H54 (cell line): ENCODE measurements at regions not wholly inside any gene's neighbourhood (a gene's known extent, or its start where the extent isn't known, plus 50 kb on each side); places are given as distances from the start of the nearest gene placed in this dataset.
A peak's percentile ranks its signal among the peaks of the same experiment; 100 is the strongest.

ENCODE experiments used
- DNase-seq: peaks from one replicate; pipeline ENCODE4 v3.0.0; 2011; ENCODE audit warnings: low spot score, mixed read lengths; ENCODE audit not compliant: insufficient read length
- FAIRE-seq: peaks from 3 replicates; lab custom pipeline; 2011; peaks lifted over from hg19 to GRCh38; lab: Jason Lieb, UNC
- POLR2A ChIP-seq: IDR thresholded peaks from 2 replicates; pipeline ENCODE4 v1.6.1; 2011; ENCODE audit warnings: low read depth, mild to moderate bottlenecking, low read length

GRCh38 chr7:84524714-84525694 is 330.4 kb upstream of the SEMA3A start:
- no peak for TF ChIP-seq POLR2A
- FAIRE-seq (no peak), DNase-seq (no peak)

- FAIRE-seq (no peak), DNase-seq (no peak)
- TF ChIP-seq POLR2A, result no peak
These were observed 318.5 kb upstream of the SEMA3A start for GRCh38 chr7:84513061-84513460.

- TF ChIP-seq POLR2A, result no peak
- DNase-seq (no peak), FAIRE-seq (no peak)
These were observed 317.5 kb upstream of the SEMA3A start for GRCh38 chr7:84512055-84512454.

- no peak for DNase-seq
- TF ChIP-seq POLR2A, result no peak
- no peak for FAIRE-seq
These were observed 315.9 kb upstream of the SEMA3A start for GRCh38 chr7:84510505-84510904.

- no peak for FAIRE-seq
- no peak for TF ChIP-seq POLR2A
- no peak for DNase-seq
These were observed 314.9 kb upstream of the SEMA3A start for GRCh38 chr7:84509522-84509921.

GRCh38 chr7:84508606-84509005 is 314.0 kb upstream of the SEMA3A start:
- FAIRE-seq (no peak), DNase-seq (no peak)
- TF ChIP-seq POLR2A, result no peak

- FAIRE-seq, result no peak
- DNase-seq, result no peak
- no peak for TF ChIP-seq POLR2A
These were observed 312.9 kb upstream of the SEMA3A start for GRCh38 chr7:84507529-84507928.

GRCh38 chr7:84506151-84506550 is 311.6 kb upstream of the SEMA3A start:
- FAIRE-seq (no peak), DNase-seq (no peak)
- TF ChIP-seq POLR2A, result no peak

GRCh38 chr7:84502239-84502638 is 307.6 kb upstream of the SEMA3A start:
- no peak for DNase-seq
- no peak for FAIRE-seq
- no peak for TF ChIP-seq POLR2A

GRCh38 chr7:84497873-84498272 is 303.3 kb upstream of the SEMA3A start:
- DNase-seq (no peak), FAIRE-seq (peak; percentile 71)
- no peak for TF ChIP-seq POLR2A

GRCh38 chr7:84495128-84495527 is 300.5 kb upstream of the SEMA3A start:
- FAIRE-seq (no peak), DNase-seq (no peak)
- no peak for TF ChIP-seq POLR2A

GRCh38 chr7:84492098-84493034 is 297.8 kb upstream of the SEMA3A start:
- DNase-seq, result no peak
- FAIRE-seq, result no peak
- TF ChIP-seq POLR2A, result no peak

- no peak for FAIRE-seq
- no peak for DNase-seq
- TF ChIP-seq POLR2A, result no peak
These were observed 296.1 kb upstream of the SEMA3A start for GRCh38 chr7:84490661-84491060.
